ENCODE measurements at regions not wholly inside any gene's neighbourhood (a gene's known extent, or its start where the extent isn't known, plus 50 kb on each side); places are given as distances from the start of the nearest gene placed in this dataset.

GRCh38 chr1:30636621-30637020, 86.8 kb downstream of the MATN1 start:
- Histone ChIP-seq H3K9ac (ENCODE audit: low read length) (no peak overlapping the region), H3K27me3 (ENCODE audit: control insufficient read depth, insufficient read depth, low read length) (no peaks in the 10 kb centered on the region), H3K9me3 (ENCODE audit: control insufficient read depth, low read depth, low read length) (no peaks in the 10 kb centered on the region), H3K27ac (ENCODE audit: low read length) (no peak overlapping the region), H3K4me1 (ENCODE audit: control insufficient read depth, low read depth, low read length) (no peaks in the 10 kb centered on the region), H3K4me3 (ENCODE audit: low read length) (no peak overlapping the region), H3K36me3 (ENCODE audit: control insufficient read depth, low read depth, low read length) (no peaks in the 10 kb centered on the region)

GRCh38 chr1:30635391-30635975, 87.9 kb downstream of the MATN1 start:
- no peaks in the 10 kb centered on the region for H3K4me1 ChIP-seq (ENCODE audit: control insufficient read depth, low read depth, low read length)
- no peaks in the 10 kb centered on the region for H3K27me3 ChIP-seq (ENCODE audit: control insufficient read depth, insufficient read depth, low read length)
- H3K9ac ChIP-seq (ENCODE audit: low read length) = no peak overlapping the region
- H3K4me3 ChIP-seq (ENCODE audit: low read length) = no peak overlapping the region
- H3K27ac ChIP-seq (ENCODE audit: low read length) = no peak overlapping the region
- H3K9me3 ChIP-seq (ENCODE audit: control insufficient read depth, low read depth, low read length) = no peaks in the 10 kb centered on the region
- H3K36me3 ChIP-seq (ENCODE audit: control insufficient read depth, low read depth, low read length) = no peaks in the 10 kb centered on the region

GRCh38 chr1:30634507-30634906, 88.9 kb downstream of the MATN1 start:
- H3K4me3 ChIP-seq (ENCODE audit: low read length) = no peak overlapping the region
- no peak overlapping the region for H3K9ac ChIP-seq (ENCODE audit: low read length)
- no peaks in the 10 kb centered on the region for H3K36me3 ChIP-seq (ENCODE audit: control insufficient read depth, low read depth, low read length)
- H3K4me1 ChIP-seq (ENCODE audit: control insufficient read depth, low read depth, low read length) = no peaks in the 10 kb centered on the region
- H3K9me3 ChIP-seq (ENCODE audit: control insufficient read depth, low read depth, low read length) = no peaks in the 10 kb centered on the region
- H3K27me3 ChIP-seq (ENCODE audit: control insufficient read depth, insufficient read depth, low read length) = no peaks in the 10 kb centered on the region
- no peak overlapping the region for H3K27ac ChIP-seq (ENCODE audit: low read length)

GRCh38 chr1:30633294-30633693, 90.1 kb downstream of the MATN1 start:
- no peaks in the 10 kb centered on the region for H3K4me1 ChIP-seq (ENCODE audit: control insufficient read depth, low read depth, low read length)
- H3K36me3 ChIP-seq (ENCODE audit: control insufficient read depth, low read depth, low read length) = no peaks in the 10 kb centered on the region
- H3K9me3 ChIP-seq (ENCODE audit: control insufficient read depth, low read depth, low read length) = no peaks in the 10 kb centered on the region
- no peak overlapping the region for H3K27ac ChIP-seq (ENCODE audit: low read length)
- no peaks in the 10 kb centered on the region for H3K27me3 ChIP-seq (ENCODE audit: control insufficient read depth, insufficient read depth, low read length)
- no peak overlapping the region for H3K9ac ChIP-seq (ENCODE audit: low read length)
- H3K4me3 ChIP-seq (ENCODE audit: low read length) = no peak overlapping the region

- H3K9me3 ChIP-seq (ENCODE audit: control insufficient read depth, low read depth, low read length) = no peaks in the 10 kb centered on the region
- H3K4me3 ChIP-seq (ENCODE audit: low read length) = no peak overlapping the region
- no peaks in the 10 kb centered on the region for H3K4me1 ChIP-seq (ENCODE audit: control insufficient read depth, low read depth, low read length)
- no peak overlapping the region for H3K27ac ChIP-seq (ENCODE audit: low read length)
- H3K27me3 ChIP-seq (ENCODE audit: control insufficient read depth, insufficient read depth, low read length) = no peaks in the 10 kb centered on the region
- no peak overlapping the region for H3K9ac ChIP-seq (ENCODE audit: low read length)
- no peaks in the 10 kb centered on the region for H3K36me3 ChIP-seq (ENCODE audit: control insufficient read depth, low read depth, low read length)
These were observed 90.9 kb downstream of the MATN1 start for GRCh38 chr1:30632481-30632880.

GRCh38 chr1:30631700-30632099, 91.7 kb downstream of the MATN1 start:
- Histone ChIP-seq H3K9ac (ENCODE audit: low read length) (no peak overlapping the region), H3K9me3 (ENCODE audit: control insufficient read depth, low read depth, low read length) (no peaks in the 10 kb centered on the region), H3K4me1 (ENCODE audit: control insufficient read depth, low read depth, low read length) (no peaks in the 10 kb centered on the region), H3K27me3 (ENCODE audit: control insufficient read depth, insufficient read depth, low read length) (no peaks in the 10 kb centered on the region), H3K36me3 (ENCODE audit: control insufficient read depth, low read depth, low read length) (no peaks in the 10 kb centered on the region), H3K4me3 (ENCODE audit: low read length) (no peak overlapping the region), H3K27ac (ENCODE audit: low read length) (no peak overlapping the region)

- Histone ChIP-seq H3K9me3 (ENCODE audit: control insufficient read depth, low read depth, low read length) (no peaks in the 10 kb centered on the region), H3K9ac (ENCODE audit: low read length) (no peak overlapping the region), H3K27me3 (ENCODE audit: control insufficient read depth, insufficient read depth, low read length) (no peaks in the 10 kb centered on the region), H3K4me3 (ENCODE audit: low read length) (no peak overlapping the region), H3K36me3 (ENCODE audit: control insufficient read depth, low read depth, low read length) (no peaks in the 10 kb centered on the region), H3K27ac (ENCODE audit: low read length) (no peak overlapping the region), H3K4me1 (ENCODE audit: control insufficient read depth, low read depth, low read length) (no peaks in the 10 kb centered on the region)
These were observed 93.9 kb downstream of the MATN1 start for GRCh38 chr1:30629501-30629900.

- H3K4me1 ChIP-seq (ENCODE audit: control insufficient read depth, low read depth, low read length) = no peaks in the 10 kb centered on the region
- H3K27ac ChIP-seq (ENCODE audit: low read length) = no peak overlapping the region
- no peaks in the 10 kb centered on the region for H3K27me3 ChIP-seq (ENCODE audit: control insufficient read depth, insufficient read depth, low read length)
- H3K9ac ChIP-seq (ENCODE audit: low read length) = no peak overlapping the region
- H3K4me3 ChIP-seq (ENCODE audit: low read length) = no peak overlapping the region
- peaks cover 5% of the 10 kb centered on the region for H3K9me3 ChIP-seq (ENCODE audit: control insufficient read depth, low read depth, low read length)
- no peaks in the 10 kb centered on the region for H3K36me3 ChIP-seq (ENCODE audit: control insufficient read depth, low read depth, low read length)
These were observed 95.4 kb downstream of the MATN1 start for GRCh38 chr1:30627994-30628393.

- H3K9me3 ChIP-seq (ENCODE audit: control insufficient read depth, low read depth, low read length) = peaks cover 5% of the 10 kb centered on the region
- no peak overlapping the region for H3K4me3 ChIP-seq (ENCODE audit: low read length)
- H3K27me3 ChIP-seq (ENCODE audit: control insufficient read depth, insufficient read depth, low read length) = no peaks in the 10 kb centered on the region
- H3K27ac ChIP-seq (ENCODE audit: low read length) = no peak overlapping the region
- no peak overlapping the region for H3K9ac ChIP-seq (ENCODE audit: low read length)
- no peaks in the 10 kb centered on the region for H3K4me1 ChIP-seq (ENCODE audit: control insufficient read depth, low read depth, low read length)
- no peaks in the 10 kb centered on the region for H3K36me3 ChIP-seq (ENCODE audit: control insufficient read depth, low read depth, low read length)
These were observed 96.2 kb downstream of the MATN1 start for GRCh38 chr1:30627206-30627605.

- H3K27ac ChIP-seq (ENCODE audit: low read length) = no peak overlapping the region
- H3K36me3 ChIP-seq (ENCODE audit: control insufficient read depth, low read depth, low read length) = no peaks in the 10 kb centered on the region
- no peak overlapping the region for H3K4me3 ChIP-seq (ENCODE audit: low read length)
- no peaks in the 10 kb centered on the region for H3K4me1 ChIP-seq (ENCODE audit: control insufficient read depth, low read depth, low read length)
- no peaks in the 10 kb centered on the region for H3K27me3 ChIP-seq (ENCODE audit: control insufficient read depth, insufficient read depth, low read length)
- H3K9ac ChIP-seq (ENCODE audit: low read length) = no peak overlapping the region
- H3K9me3 ChIP-seq (ENCODE audit: control insufficient read depth, low read depth, low read length) = peaks cover 5% of the 10 kb centered on the region
These were observed 100.0 kb downstream of the MATN1 start for GRCh38 chr1:30623431-30623830.

GRCh38 chr1:30619619-30620018, 103.8 kb downstream of the MATN1 start:
- H3K9ac ChIP-seq (ENCODE audit: low read length) = no peak overlapping the region
- H3K27me3 ChIP-seq (ENCODE audit: control insufficient read depth, insufficient read depth, low read length) = no peaks in the 10 kb centered on the region
- no peaks in the 10 kb centered on the region for H3K4me1 ChIP-seq (ENCODE audit: control insufficient read depth, low read depth, low read length)

GRCh38 chr1:30618335-30618747, 105.0 kb downstream of the MATN1 start:
- no peaks in the 10 kb centered on the region for H3K36me3 ChIP-seq (ENCODE audit: control insufficient read depth, low read depth, low read length)
- H3K4me3 ChIP-seq (ENCODE audit: low read length) = no peak overlapping the region
- no peaks in the 10 kb centered on the region for H3K9me3 ChIP-seq (ENCODE audit: control insufficient read depth, low read depth, low read length)
- no peaks in the 10 kb centered on the region for H3K27me3 ChIP-seq (ENCODE audit: control insufficient read depth, insufficient read depth, low read length)
- no peak overlapping the region for H3K27ac ChIP-seq (ENCODE audit: low read length)
- no peak overlapping the region for H3K9ac ChIP-seq (ENCODE audit: low read length)
- H3K4me1 ChIP-seq (ENCODE audit: control insufficient read depth, low read depth, low read length) = no peaks in the 10 kb centered on the region

More at GRCh38 chr1:30619619-30620018, 103.8 kb downstream of the MATN1 start:
- no peak overlapping the region for H3K27ac ChIP-seq (ENCODE audit: low read length)
- H3K4me3 ChIP-seq (ENCODE audit: low read length) = no peak overlapping the region
- peaks cover 5% of the 10 kb centered on the region for H3K9me3 ChIP-seq (ENCODE audit: control insufficient read depth, low read depth, low read length)
- no peaks in the 10 kb centered on the region for H3K36me3 ChIP-seq (ENCODE audit: control insufficient read depth, low read depth, low read length)

Measured in iPS-18a (cell line).